COR-L47 (cell line): ENCODE measurements at regions not wholly inside any gene's neighbourhood (a gene's known extent, or its start where the extent isn't known, plus 50 kb on each side); places are given as distances from the start of the nearest gene placed in this dataset.

Source experiments
- DNase-seq: peaks from one replicate; lab custom pipeline; 2025; lab: John Stamatoyannopoulos, UW

GRCh38 chr5:2291146-2291840 is 408.6 kb upstream of the IRX4 start:
- no peak for DNase-seq

GRCh38 chr5:2289380-2289779 is 406.7 kb upstream of the IRX4 start:
- no peak for DNase-seq

GRCh38 chr5:2288968-2289367 is 406.2 kb upstream of the IRX4 start:
- DNase-seq: no peak

GRCh38 chr5:2288466-2288865 is 405.7 kb upstream of the IRX4 start:
- DNase-seq: no peak

- DNase-seq: no peak
Measured at GRCh38 chr5:2286250-2286649, 403.5 kb upstream of the IRX4 start.

GRCh38 chr5:2284678-2285077 is 402.0 kb upstream of the IRX4 start:
- DNase-seq: no peak

GRCh38 chr5:2283481-2284045 is 400.8 kb upstream of the IRX4 start:
- DNase-seq: no peak

- no peak for DNase-seq
Measured at GRCh38 chr5:2282893-2283292, 400.2 kb upstream of the IRX4 start.

- no peak for DNase-seq
Measured at GRCh38 chr5:2282034-2282690, 399.4 kb upstream of the IRX4 start.

- DNase-seq: no peak
Measured at GRCh38 chr5:2281446-2281845, 398.7 kb upstream of the IRX4 start.

- no peak for DNase-seq
Measured at GRCh38 chr5:2280318-2280717, 397.6 kb upstream of the IRX4 start.

- DNase-seq: no peak
Measured at GRCh38 chr5:2278825-2279456, 396.2 kb upstream of the IRX4 start.

- DNase-seq: no peak
Measured at GRCh38 chr5:2277886-2278285, 395.2 kb upstream of the IRX4 start.

GRCh38 chr5:2276101-2276500 is 393.4 kb upstream of the IRX4 start:
- DNase-seq: no peak

- DNase-seq: no peak
Measured at GRCh38 chr5:2272755-2273154, 390.0 kb upstream of the IRX4 start.

GRCh38 chr5:2272039-2272438 is 389.3 kb upstream of the IRX4 start:
- DNase-seq: no peak

GRCh38 chr5:2271316-2271715 is 388.6 kb upstream of the IRX4 start:
- no peak for DNase-seq

- DNase-seq: no peak
Measured at GRCh38 chr5:2270467-2270866, 387.7 kb upstream of the IRX4 start.

GRCh38 chr5:2269656-2270055 is 386.9 kb upstream of the IRX4 start:
- DNase-seq: no peak

GRCh38 chr5:2267991-2268390 is 385.3 kb upstream of the IRX4 start:
- DNase-seq: no peak

- DNase-seq: no peak
Measured at GRCh38 chr5:2266641-2267240, 384.0 kb upstream of the IRX4 start.

GRCh38 chr5:2265341-2265740 is 382.6 kb upstream of the IRX4 start:
- no peak for DNase-seq

- no peak for DNase-seq
Measured at GRCh38 chr5:2263763-2264162, 381.0 kb upstream of the IRX4 start.
